ENCODE measurements at regions not wholly inside any gene's neighbourhood (a gene's known extent, or its start where the extent isn't known, plus 50 kb on each side); places are given as distances from the start of the nearest gene placed in this dataset.

DNA sequence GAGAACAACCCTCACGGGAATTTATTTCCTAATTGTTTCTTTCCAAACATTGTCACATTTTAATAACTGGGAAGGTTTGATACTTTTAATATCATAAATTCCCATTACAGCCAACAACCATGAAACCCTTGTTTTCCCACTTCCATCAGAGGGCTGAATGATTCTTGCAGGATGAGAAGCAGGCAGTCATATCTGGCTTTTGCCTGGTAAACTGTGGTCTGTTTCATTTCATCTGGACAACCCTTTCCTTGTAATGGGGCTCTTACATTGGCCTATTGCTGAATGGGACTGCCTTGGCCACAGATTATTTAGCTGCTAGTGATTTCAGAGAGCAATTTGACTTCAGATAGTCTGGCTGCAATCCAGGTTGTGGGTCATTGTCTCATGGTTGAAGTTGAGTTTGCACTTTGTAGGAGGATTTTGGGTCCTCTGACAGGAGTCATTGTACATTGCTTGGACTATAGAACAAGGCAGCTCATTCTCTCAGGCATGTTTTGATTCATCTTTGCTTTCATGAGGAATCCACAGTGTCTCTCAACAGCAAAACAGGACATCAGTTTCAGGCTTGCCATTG, 754.9 kb upstream of the TSPY4 start:
- Histone ChIP-seq H3K27ac (ENCODE audit: low read depth) (no peak overlapping the region), H3K4me3 (no peak overlapping the region), H3K27me3 (ENCODE audit: insufficient read depth) (no peaks in the 10 kb centered on the region), H3K9me2 (ENCODE audit: insufficient read depth) (no peaks in the 10 kb centered on the region), H3F3A (replicated peaks; ENCODE audit: low read depth) (no peaks in the 10 kb centered on the region), H3K4me1 (ENCODE audit: insufficient read depth) (no peaks in the 10 kb centered on the region), H3K4me2 (no peak overlapping the region), H2AFZ (no peak overlapping the region), H4K20me1 (replicated peaks; ENCODE audit: insufficient read depth) (no peaks in the 10 kb centered on the region), H3K79me2 (replicated peaks; ENCODE audit: insufficient read depth) (no peaks in the 10 kb centered on the region), H3K36me3 (ENCODE audit: insufficient read depth) (no peaks in the 10 kb centered on the region)
- ATAC-seq = no peak
- Mint-ChIP-seq H3K9me3 (peaks cover 97% of the 10 kb centered on the region), H3K27ac (no peak overlapping the region), H3K36me3 (ENCODE audit: low read depth) (peaks cover 5% of the 10 kb centered on the region; the same call in 2 of the 3 replicates), H3K4me3 (no peak overlapping the region), H3K27me3 (ENCODE audit: insufficient read depth, low read depth, poor library complexity) (no peaks in the 10 kb centered on the region), H3K4me1 (no peaks in the 10 kb centered on the region)
- DNase-seq (ENCODE audit: low spot score) = no peak
- TF ChIP-seq EZH2phosphoT487 (IDR thresholded peaks at IDR 0.05; ENCODE audit: unreplicated experiment) (no peak), ZNF114 (CRISPR knock-in tag; IDR thresholded peaks at IDR 0.05) (no peak), CREB1 (CRISPR knock-in tag; IDR thresholded peaks at IDR 0.05; ENCODE audit: low read depth) (no peak), STAT1 (IDR thresholded peaks at IDR 0.05; ENCODE audit: unreplicated experiment) (no peak), ZNF331 (CRISPR knock-in tag; IDR thresholded peaks at IDR 0.05; ENCODE audit: low read depth) (no peak), NANOG (IDR thresholded peaks at IDR 0.05; ENCODE audit: borderline replicate concordance) (no peak), POLR2AphosphoS5 (IDR thresholded peaks at IDR 0.05; ENCODE audit: low read depth) (no peak), EZH2 (IDR thresholded peaks at IDR 0.05; ENCODE audit: low read depth, unreplicated experiment) (no peak)
- TF ChIP-seq, protein P1, sequence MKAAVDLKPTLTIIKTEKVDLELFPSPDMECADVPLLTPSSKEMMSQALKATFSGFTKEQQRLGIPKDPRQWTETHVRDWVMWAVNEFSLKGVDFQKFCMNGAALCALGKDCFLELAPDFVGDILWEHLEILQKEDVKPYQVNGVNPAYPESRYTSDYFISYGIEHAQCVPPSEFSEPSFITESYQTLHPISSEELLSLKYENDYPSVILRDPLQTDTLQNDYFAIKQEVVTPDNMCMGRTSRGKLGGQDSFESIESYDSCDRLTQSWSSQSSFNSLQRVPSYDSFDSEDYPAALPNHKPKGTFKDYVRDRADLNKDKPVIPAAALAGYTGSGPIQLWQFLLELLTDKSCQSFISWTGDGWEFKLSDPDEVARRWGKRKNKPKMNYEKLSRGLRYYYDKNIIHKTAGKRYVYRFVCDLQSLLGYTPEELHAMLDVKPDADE (IDR thresholded peaks at IDR 0.05) = no peak

DNA sequence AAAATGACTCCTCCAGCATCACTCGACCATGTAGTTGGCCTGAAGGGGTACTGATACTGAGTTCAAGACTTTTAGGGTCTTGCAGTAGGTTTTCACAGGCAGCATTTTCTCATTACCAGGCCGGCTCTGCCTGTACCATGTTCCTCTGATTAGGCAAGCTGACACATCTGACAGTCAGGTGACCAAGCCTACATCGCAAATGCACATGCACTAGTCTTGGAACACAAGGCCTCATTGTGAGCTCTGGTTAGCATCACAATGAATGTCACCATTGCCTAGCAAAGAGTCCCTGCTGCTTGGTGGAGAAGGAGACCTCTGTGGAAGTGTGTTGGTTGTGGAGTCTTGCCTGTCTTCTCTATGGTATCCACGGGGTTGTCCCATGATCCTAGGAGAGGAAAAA, 754.1 kb upstream of the TSPY4 start:
- H3K79me2 ChIP-seq (replicated peaks; ENCODE audit: insufficient read depth) = no peaks in the 10 kb centered on the region
- no peak overlapping the region for H3K27ac ChIP-seq (ENCODE audit: low read depth)
- no peaks in the 10 kb centered on the region for H3K27me3 ChIP-seq (ENCODE audit: insufficient read depth)
- no peaks in the 10 kb centered on the region for H3K4me1 ChIP-seq (ENCODE audit: insufficient read depth)
- no peak overlapping the region for H3K4me3 ChIP-seq
- ATAC-seq (no peak), DNase-seq (ENCODE audit: low spot score) (no peak)
- H4K20me1 ChIP-seq (replicated peaks; ENCODE audit: insufficient read depth) = no peaks in the 10 kb centered on the region
- Mint-ChIP-seq H3K4me3 (no peak overlapping the region), H3K27ac (no peak overlapping the region), H3K9me3 (peaks cover 96% of the 10 kb centered on the region), H3K36me3 (ENCODE audit: low read depth) (peaks cover 5% of the 10 kb centered on the region; the same call in 2 of the 3 replicates), H3K4me1 (no peaks in the 10 kb centered on the region), H3K27me3 (ENCODE audit: insufficient read depth, low read depth, poor library complexity) (no peaks in the 10 kb centered on the region)
- no peaks in the 10 kb centered on the region for H3K9me2 ChIP-seq (ENCODE audit: insufficient read depth)
- no peaks in the 10 kb centered on the region for H3K36me3 ChIP-seq (ENCODE audit: insufficient read depth)
- H3K4me2 ChIP-seq = no peak overlapping the region
- H3F3A ChIP-seq (replicated peaks; ENCODE audit: low read depth) = no peaks in the 10 kb centered on the region
- H2AFZ ChIP-seq = no peak overlapping the region
- TF ChIP-seq CREB1 (CRISPR knock-in tag; IDR thresholded peaks at IDR 0.05; ENCODE audit: low read depth) = no peak
- no peak for TF ChIP-seq POLR2AphosphoS5 (IDR thresholded peaks at IDR 0.05; ENCODE audit: low read depth)
- TF ChIP-seq JUNB (IDR thresholded peaks at IDR 0.05; ENCODE audit: unreplicated experiment) = no peak
- no peak for TF ChIP-seq NANOG (IDR thresholded peaks at IDR 0.05; ENCODE audit: borderline replicate concordance)
- TF ChIP-seq, protein P2, sequence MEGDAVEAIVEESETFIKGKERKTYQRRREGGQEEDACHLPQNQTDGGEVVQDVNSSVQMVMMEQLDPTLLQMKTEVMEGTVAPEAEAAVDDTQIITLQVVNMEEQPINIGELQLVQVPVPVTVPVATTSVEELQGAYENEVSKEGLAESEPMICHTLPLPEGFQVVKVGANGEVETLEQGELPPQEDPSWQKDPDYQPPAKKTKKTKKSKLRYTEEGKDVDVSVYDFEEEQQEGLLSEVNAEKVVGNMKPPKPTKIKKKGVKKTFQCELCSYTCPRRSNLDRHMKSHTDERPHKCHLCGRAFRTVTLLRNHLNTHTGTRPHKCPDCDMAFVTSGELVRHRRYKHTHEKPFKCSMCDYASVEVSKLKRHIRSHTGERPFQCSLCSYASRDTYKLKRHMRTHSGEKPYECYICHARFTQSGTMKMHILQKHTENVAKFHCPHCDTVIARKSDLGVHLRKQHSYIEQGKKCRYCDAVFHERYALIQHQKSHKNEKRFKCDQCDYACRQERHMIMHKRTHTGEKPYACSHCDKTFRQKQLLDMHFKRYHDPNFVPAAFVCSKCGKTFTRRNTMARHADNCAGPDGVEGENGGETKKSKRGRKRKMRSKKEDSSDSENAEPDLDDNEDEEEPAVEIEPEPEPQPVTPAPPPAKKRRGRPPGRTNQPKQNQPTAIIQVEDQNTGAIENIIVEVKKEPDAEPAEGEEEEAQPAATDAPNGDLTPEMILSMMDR (conservative IDR thresholded peaks at IDR 0.05; ENCODE audit: low read depth in 2 of 2) = no peak
- TF ChIP-seq EZH2 (IDR thresholded peaks at IDR 0.05; ENCODE audit: low read depth, unreplicated experiment) = no peak
- no peak for TF ChIP-seq STAT1 (IDR thresholded peaks at IDR 0.05; ENCODE audit: unreplicated experiment)
- no peak for TF ChIP-seq EZH2phosphoT487 (IDR thresholded peaks at IDR 0.05; ENCODE audit: unreplicated experiment)
- TF ChIP-seq ZNF114 (CRISPR knock-in tag; IDR thresholded peaks at IDR 0.05) = no peak
- TF ChIP-seq ZNF331 (CRISPR knock-in tag; IDR thresholded peaks at IDR 0.05; ENCODE audit: low read depth) = no peak
- TF ChIP-seq, protein P3, sequence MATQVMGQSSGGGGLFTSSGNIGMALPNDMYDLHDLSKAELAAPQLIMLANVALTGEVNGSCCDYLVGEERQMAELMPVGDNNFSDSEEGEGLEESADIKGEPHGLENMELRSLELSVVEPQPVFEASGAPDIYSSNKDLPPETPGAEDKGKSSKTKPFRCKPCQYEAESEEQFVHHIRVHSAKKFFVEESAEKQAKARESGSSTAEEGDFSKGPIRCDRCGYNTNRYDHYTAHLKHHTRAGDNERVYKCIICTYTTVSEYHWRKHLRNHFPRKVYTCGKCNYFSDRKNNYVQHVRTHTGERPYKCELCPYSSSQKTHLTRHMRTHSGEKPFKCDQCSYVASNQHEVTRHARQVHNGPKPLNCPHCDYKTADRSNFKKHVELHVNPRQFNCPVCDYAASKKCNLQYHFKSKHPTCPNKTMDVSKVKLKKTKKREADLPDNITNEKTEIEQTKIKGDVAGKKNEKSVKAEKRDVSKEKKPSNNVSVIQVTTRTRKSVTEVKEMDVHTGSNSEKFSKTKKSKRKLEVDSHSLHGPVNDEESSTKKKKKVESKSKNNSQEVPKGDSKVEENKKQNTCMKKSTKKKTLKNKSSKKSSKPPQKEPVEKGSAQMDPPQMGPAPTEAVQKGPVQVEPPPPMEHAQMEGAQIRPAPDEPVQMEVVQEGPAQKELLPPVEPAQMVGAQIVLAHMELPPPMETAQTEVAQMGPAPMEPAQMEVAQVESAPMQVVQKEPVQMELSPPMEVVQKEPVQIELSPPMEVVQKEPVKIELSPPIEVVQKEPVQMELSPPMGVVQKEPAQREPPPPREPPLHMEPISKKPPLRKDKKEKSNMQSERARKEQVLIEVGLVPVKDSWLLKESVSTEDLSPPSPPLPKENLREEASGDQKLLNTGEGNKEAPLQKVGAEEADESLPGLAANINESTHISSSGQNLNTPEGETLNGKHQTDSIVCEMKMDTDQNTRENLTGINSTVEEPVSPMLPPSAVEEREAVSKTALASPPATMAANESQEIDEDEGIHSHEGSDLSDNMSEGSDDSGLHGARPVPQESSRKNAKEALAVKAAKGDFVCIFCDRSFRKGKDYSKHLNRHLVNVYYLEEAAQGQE (IDR thresholded peaks at IDR 0.05; ENCODE audit: unreplicated experiment) = no peak
